ENCODE measurements at regions not wholly inside any gene's neighbourhood (a gene's known extent, or its start where the extent isn't known, plus 50 kb on each side); places are given as distances from the start of the nearest gene placed in this dataset.

GRCh38 chr15:47432826-47433225 is 284.5 kb upstream of the SEMA6D start (continued):
- TF ChIP-seq MAFK (IDR thresholded peaks at IDR 0.05; ENCODE audit: partially characterized antibody) = no peak

GRCh38 chr15:47434596-47434995 is 282.7 kb upstream of the SEMA6D start:
- Histone ChIP-seq H3K9me3 (no peaks in the 10 kb centered on the region), H3K4me1 (no peaks in the 10 kb centered on the region), H3K4me3 (no peak overlapping the region), H3K4me2 (no peak overlapping the region), H3K27ac (no peak overlapping the region)
- TF ChIP-seq RNF2 (IDR thresholded peaks at IDR 0.05; ENCODE audit: borderline replicate concordance, low read depth) = no peak
- TF ChIP-seq ZC3H11A (IDR thresholded peaks at IDR 0.05) = no peak
- TF ChIP-seq CBX8 (IDR thresholded peaks at IDR 0.05) = no peak
- TF ChIP-seq MAZ (IDR thresholded peaks at IDR 0.05; ENCODE audit: borderline replicate concordance, low read depth, low read length) = no peak
- TF ChIP-seq POLR2A (IDR thresholded peaks at IDR 0.05; ENCODE audit: low read length) = no peak
- TF ChIP-seq NFE2L2 (conservative IDR thresholded peaks at IDR 0.05; ENCODE audit: low read length) = no peak
- no peak for TF ChIP-seq HMGXB4 (CRISPR knock-in tag; IDR thresholded peaks at IDR 0.05; ENCODE audit: borderline replicate concordance)
- TF ChIP-seq RFX5 (IDR thresholded peaks at IDR 0.05) = no peak
- TF ChIP-seq MYC (IDR thresholded peaks at IDR 0.05; ENCODE audit: borderline replicate concordance, low read length) = no peak
- no peak for TF ChIP-seq KDM1A (IDR thresholded peaks at IDR 0.05; ENCODE audit: low read depth)
- no peak for TF ChIP-seq PBX3 (IDR thresholded peaks at IDR 0.05)
- no peak for TF ChIP-seq EHMT2 (IDR thresholded peaks at IDR 0.05; ENCODE audit: low read depth)
- TF ChIP-seq CEBPB (IDR thresholded peaks at IDR 0.05) = no peak
- no peak for TF ChIP-seq CBX2 (IDR thresholded peaks at IDR 0.05; ENCODE audit: borderline replicate concordance, low read depth)
- no peak for TF ChIP-seq RCOR1 (IDR thresholded peaks at IDR 0.05; ENCODE audit: low read depth, low read length)
- no peak for TF ChIP-seq CHD2 (IDR thresholded peaks at IDR 0.05; ENCODE audit: low read length, partially characterized antibody)
- TF ChIP-seq NR3C1 (IDR thresholded peaks at IDR 0.05) = no peak
- TF ChIP-seq BHLHE40 (IDR thresholded peaks at IDR 0.05; ENCODE audit: low read depth, low read length) = no peak
- ChIA-PET CTCF (no interaction called here), POLR2A (no interaction called here)
- DNase-seq (ENCODE audit: low read depth in 1 of 2, low spot score in 1 of 2) (no peak), ATAC-seq (no peak), FAIRE-seq (no peak)
- whole genome bisulfite sequencing (ENCODE audit: missing lambda C conversion rate) = 0% methylated on average over 2 of the region's 2 CpGs

- no peak for FAIRE-seq
Observed at GRCh38 chr15:47437491-47437890, 279.8 kb upstream of the SEMA6D start.

More at GRCh38 chr15:47437491-47437890, 279.8 kb upstream of the SEMA6D start:
- ChIA-PET CTCF (no interaction called here), POLR2A (no interaction called here)
- TF ChIP-seq FOXS1 (CRISPR knock-in tag; IDR thresholded peaks at IDR 0.05) = no peak
- no peak for TF ChIP-seq ATOH8 (CRISPR knock-in tag; IDR thresholded peaks at IDR 0.05; ENCODE audit: low read depth)
- no peak for TF ChIP-seq EHF (CRISPR knock-in tag; IDR thresholded peaks at IDR 0.05)
- no peak for TF ChIP-seq FOSB (CRISPR knock-in tag; IDR thresholded peaks at IDR 0.05)
- TF ChIP-seq RARB (CRISPR knock-in tag; IDR thresholded peaks at IDR 0.05) = no peak
- no peak for TF ChIP-seq HOXB5 (CRISPR knock-in tag; IDR thresholded peaks at IDR 0.05)
- TF ChIP-seq CHD4 (IDR thresholded peaks at IDR 0.05; ENCODE audit: borderline replicate concordance) = no peak
- no peak for TF ChIP-seq KDM5A (IDR thresholded peaks at IDR 0.05)
- TF ChIP-seq ZNF302 (CRISPR knock-in tag; IDR thresholded peaks at IDR 0.05) = no peak
- TF ChIP-seq CBX2 (IDR thresholded peaks at IDR 0.05; ENCODE audit: borderline replicate concordance, low read depth) = no peak
- no peak for TF ChIP-seq FOSL2 (IDR thresholded peaks at IDR 0.05)
- no peak for TF ChIP-seq FOSL2 (CRISPR knock-in tag; IDR thresholded peaks at IDR 0.05)
- TF ChIP-seq ZFP36 (IDR thresholded peaks at IDR 0.05; ENCODE audit: borderline replicate concordance, partially characterized antibody) = no peak
- TF ChIP-seq RCOR1 (IDR thresholded peaks at IDR 0.05; ENCODE audit: low read depth, low read length) = no peak
- TF ChIP-seq USF2 (IDR thresholded peaks at IDR 0.05) = no peak
- no peak for TF ChIP-seq HES2 (IDR thresholded peaks at IDR 0.05)
- TF ChIP-seq HMGXB4 (CRISPR knock-in tag; IDR thresholded peaks at IDR 0.05; ENCODE audit: borderline replicate concordance) = no peak
- no peak for TF ChIP-seq RAD21 (conservative IDR thresholded peaks at IDR 0.05 in 1 of 2, IDR thresholded peaks at IDR 0.05 in 1 of 2)
- no peak overlapping the region for H3K4me3 ChIP-seq
- H3K4me1 ChIP-seq = no peaks in the 10 kb centered on the region
- no peak overlapping the region for H3K4me2 ChIP-seq
- no peak overlapping the region for H3K27ac ChIP-seq
- no peaks in the 10 kb centered on the region for H3K9me3 ChIP-seq
- ATAC-seq (no peak), DNase-seq (ENCODE audit: low read depth in 1 of 2, low spot score in 1 of 2) (no peak)

Measured in A549 (cell line).